Endothelial cell of umbilical vein (primary cell): ENCODE measurements at regions not wholly inside any gene's neighbourhood (a gene's known extent, or its start where the extent isn't known, plus 50 kb on each side); places are given as distances from the start of the nearest gene placed in this dataset.

Source experiments
- BruUV-seq: library from RNA; stranded (reverse); fragments of 400-500 nt; replicated peaks from 2 replicates; lab custom pipeline; 2021; lab: Mats Ljungman, UMichigan
- CTCF ChIA-PET: fragments of 300-600, 350-600 bp; sonication (Branson Sonifier 250); formaldehyde crosslinking; loops from one replicate; lab custom pipeline; 2021; ENCODE audit warnings: antibody characterized with exemption, inconsistent platforms; lab: Charles Lee
- POLR2A ChIA-PET: fragments of 300-600, 350-600 bp; sonication (Branson Sonifier 250); formaldehyde crosslinking; loops from one replicate; lab custom pipeline; 2021; ENCODE audit warnings: antibody characterized with exemption, inconsistent platforms; lab: Charles Lee
- DNase-seq: peaks from one replicate; pipeline ENCODE4 v3.0.0-alpha.2; 2011; ENCODE audit warnings: low read depth, low spot score
- FAIRE-seq: peaks from 2 replicates; lab custom pipeline; 2011; peaks lifted over from hg19 to GRCh38; lab: Jason Lieb, UNC
- H2AFZ ChIP-seq: 2 replicates; pipeline ENCODE4 v1.6.0; 2012; ENCODE audit warnings: low read depth, low read length, control low read depth, inconsistent platforms
- H3K27ac ChIP-seq: 2 replicates; pipeline ENCODE4 v1.5.1; 2011; ENCODE audit warnings: low read depth, mild to moderate bottlenecking, control low read depth, low read length, moderate library complexity; ENCODE audit not compliant: insufficient read depth
- H3K27me3 ChIP-seq, 2 experiments: 2 replicates each; pipeline versions ENCODE4 v1.6.0 to v1.6.1; 2011; ENCODE audit warnings: low read length in 2 of 2, mixed read lengths in 1 of 2; ENCODE audit not compliant: control insufficient read depth in 2 of 2, insufficient read depth in 2 of 2
- H3K36me3 ChIP-seq, 2 experiments: 2 replicates in 1 of 2; 3 replicates in 1 of 2; pipeline ENCODE4 v1.5.1; 2011; ENCODE audit warnings: low read length in 2 of 2, mild to moderate bottlenecking in 1 of 2, moderate library complexity in 1 of 2; ENCODE audit not compliant: control insufficient read depth in 2 of 2, insufficient read depth in 2 of 2; ENCODE audit errors: extremely low read depth in 1 of 2
- H3K4me1 ChIP-seq: 3 replicates; pipeline ENCODE4 v1.5.1; 2011; ENCODE audit warnings: mild to moderate bottlenecking, low read length; ENCODE audit not compliant: control insufficient read depth, insufficient read depth; ENCODE audit errors: extremely low read depth
- H3K4me2 ChIP-seq: 2 replicates; pipeline ENCODE4 v1.6.1; 2011; ENCODE audit warnings: low read length, control low read depth, mixed read lengths; ENCODE audit not compliant: insufficient read depth
- H3K4me3 ChIP-seq, 3 experiments: fragments of 200-600 bp in 1 of 3; sonication (generic), shearing (Covaris generic) in 1 of 3; replicated peaks in 1 of 3; 2 replicates each; pipeline ENCODE4 v1.5.1; 2011 to 2016; ENCODE audit warnings: control low read depth in 3 of 3, low read length in 3 of 3, mild to moderate bottlenecking in 2 of 3, inconsistent platforms in 1 of 3, low read depth in 1 of 3, moderate library complexity in 1 of 3; ENCODE audit not compliant: insufficient read depth in 1 of 3
- H3K79me2 ChIP-seq: 2 replicates; pipeline ENCODE4 v1.6.0; 2012; ENCODE audit warnings: low read length, inconsistent platforms; ENCODE audit not compliant: control insufficient read depth, insufficient read depth
- H3K9ac ChIP-seq: replicated peaks from 2 replicates; pipeline ENCODE3; 2011; ENCODE audit warnings: low read length, control low read depth; ENCODE audit not compliant: insufficient read depth; ENCODE audit errors: extremely low read depth
- H3K9me1 ChIP-seq: replicated peaks from 3 replicates; pipeline ENCODE4 v1.6.0; 2011; ENCODE audit warnings: mild to moderate bottlenecking, low read length; ENCODE audit not compliant: control insufficient read depth, insufficient read depth; ENCODE audit errors: extremely low read depth
- H3K9me3 ChIP-seq: replicated peaks from 2 replicates; pipeline ENCODE4 v1.5.1; 2012; ENCODE audit warnings: low read length, inconsistent platforms; ENCODE audit not compliant: control insufficient read depth, insufficient read depth
- H4K20me1 ChIP-seq: replicated peaks from 2 replicates; pipeline ENCODE3; 2011; ENCODE audit warnings: mild to moderate bottlenecking, low read length; ENCODE audit not compliant: control insufficient read depth, insufficient read depth; ENCODE audit errors: extremely low read depth
- CTCF ChIP-seq, 2 donors: IDR thresholded peaks; 1 replicate in 1 of 2; 2 replicates in 1 of 2; pipeline ENCODE4 v1.5.1; 2011; ENCODE audit warnings: low read length in 2 of 2, mild to moderate bottlenecking in 2 of 2, moderate library complexity in 2 of 2, control low read depth in 1 of 2, inconsistent platforms in 1 of 2, low read depth in 1 of 2; ENCODE audit not compliant: insufficient read depth in 1 of 2; ENCODE audit errors: extremely low read depth in 1 of 2
- EZH2 ChIP-seq: IDR thresholded peaks from 2 replicates; pipeline ENCODE4 v1.6.1; 2012; ENCODE audit warnings: borderline replicate concordance, low read depth, mild to moderate bottlenecking, moderate library complexity, low read length, inconsistent platforms; ENCODE audit not compliant: severe bottlenecking
- FOS ChIP-seq: IDR thresholded peaks from 2 replicates; pipeline ENCODE4 v1.6.1; 2011; ENCODE audit warnings: mild to moderate bottlenecking, low read length, moderate library complexity, borderline replicate concordance; ENCODE audit not compliant: insufficient read depth
- GATA2 ChIP-seq: IDR thresholded peaks from 2 replicates; pipeline ENCODE4 v1.7.0; 2011; ENCODE audit warnings: low read depth, mild to moderate bottlenecking, moderate library complexity, mixed read lengths, low read length; ENCODE audit not compliant: insufficient read length, insufficient read depth
- JUN ChIP-seq: IDR thresholded peaks from 2 replicates; pipeline ENCODE4 v1.6.1; 2011; ENCODE audit warnings: borderline replicate concordance, low read depth; ENCODE audit not compliant: insufficient read length, insufficient read depth
- MAX ChIP-seq: IDR thresholded peaks from 2 replicates; pipeline ENCODE4 v1.6.1; 2011; ENCODE audit not compliant: insufficient read depth, insufficient read length
- MYC ChIP-seq: IDR thresholded peaks from one replicate; pipeline ENCODE4 v1.6.1; 2011; ENCODE audit warnings: mild to moderate bottlenecking, low read depth, low read length
- POLR2A ChIP-seq: IDR thresholded peaks from 2 replicates; pipeline ENCODE4 v1.6.1; 2012; ENCODE audit warnings: low read depth, mild to moderate bottlenecking, control low read depth, low read length
- POLR2AphosphoS5 ChIP-seq: IDR thresholded peaks from 2 replicates; pipeline ENCODE4 v1.6.1; 2012; ENCODE audit warnings: low read depth, mild to moderate bottlenecking, control low read depth, low read length, moderate library complexity; ENCODE audit not compliant: insufficient read depth
- dilution Hi-C: fragments of 300-500 bp; cut with MboI; formaldehyde crosslinking; loops from one replicate; pipeline ENCODE4 v1.15.0; 2019; ENCODE audit warnings: low sequenced_read_pairs; ENCODE audit not compliant: extremely low pct_ligation_motif_present
- intact Hi-C: fragments of 100-400 bp; cut with micrococcal nuclease; formaldehyde crosslinking; loops from one replicate; pipeline ENCODE4 v1.10.0; 2022

DNA sequence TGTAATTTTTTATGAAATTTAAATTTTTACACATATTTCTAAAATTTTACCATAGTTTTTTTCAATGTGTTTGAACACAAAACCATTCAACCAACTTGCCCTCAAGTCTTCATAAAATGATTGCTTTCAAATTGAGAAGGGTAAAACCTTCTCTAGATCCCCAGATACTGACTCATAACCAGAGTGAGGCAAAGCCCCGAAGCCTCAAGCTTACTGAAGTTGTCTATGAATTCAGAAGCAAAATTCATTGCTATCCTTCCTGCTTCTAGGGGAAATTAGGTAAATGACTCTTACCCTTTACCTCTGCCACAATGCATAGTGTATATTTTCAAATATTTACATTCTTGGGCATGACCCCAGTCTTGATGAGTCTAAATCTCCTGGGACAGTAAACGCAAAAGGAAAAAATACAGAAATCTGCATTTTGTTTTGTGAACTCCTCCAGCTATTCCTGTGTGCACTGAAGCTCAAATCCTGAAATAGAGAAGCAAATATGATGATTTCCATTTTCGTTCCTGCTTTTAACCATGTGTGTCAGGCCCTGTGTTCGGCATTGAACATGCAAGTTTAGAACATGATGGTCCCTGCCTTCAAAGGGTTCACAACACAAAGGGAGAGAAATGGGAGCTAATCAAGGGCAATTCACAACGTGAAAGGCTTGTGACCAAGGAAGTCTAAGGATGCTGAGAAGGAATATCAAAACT lies 246.3 kb downstream of the SUCLG1 start:
- dilution Hi-C loops: no loop called here
- POLR2A ChIA-PET: no interaction called here

More for the DNA sequence above, 246.3 kb downstream of the SUCLG1 start:
- BruUV-seq: no TSS peak
- Histone ChIP-seq H3K9ac (no peak overlapping the region), H3K27ac (no peak overlapping the region), H3K9me1 (no peaks in the 10 kb centered on the region), H3K79me2 (no peaks in the 10 kb centered on the region), H3K4me3 (no peak overlapping the region), H4K20me1 (no peaks in the 10 kb centered on the region), H3K27me3 (no peaks in the 10 kb centered on the region), H3K4me2 (no peak overlapping the region), H2AFZ (no peak overlapping the region), H3K4me1 (no peaks in the 10 kb centered on the region), H3K9me3 (no peaks in the 10 kb centered on the region), H3K36me3 (no peaks in the 10 kb centered on the region)
- TF ChIP-seq MAX: no peak
- no peak for TF ChIP-seq GATA2
- TF ChIP-seq POLR2A: no peak
- no peak for TF ChIP-seq CTCF (IDR thresholded peaks at IDR 0.05; ENCODE audit: extremely low read depth in 1 of 2, insufficient read depth in 1 of 2, low read depth in 1 of 2, low read length in 2 of 2)
- no peak for TF ChIP-seq EZH2
- TF ChIP-seq JUN: no peak
- no peak for TF ChIP-seq FOS
- no peak for TF ChIP-seq MYC
- TF ChIP-seq POLR2AphosphoS5: no peak
- no peak for FAIRE-seq
- DNase-seq: no peak
- CTCF ChIA-PET: no interaction called here
- intact Hi-C loops: no loop called here
